OCI-LY7 (cell line): ENCODE measurements at regions not wholly inside any gene's neighbourhood (a gene's known extent, or its start where the extent isn't known, plus 50 kb on each side); places are given as distances from the start of the nearest gene placed in this dataset.

Experiments used
- CTCF ChIP-seq: fragments of 200-600 bp; sonication (generic); conservative IDR thresholded peaks from 2 replicates; pipeline ENCODE4 v1.5.1; 2014; ENCODE audit warnings: mild to moderate bottlenecking, antibody characterized with exemption, low read length, moderate library complexity, mixed read lengths
- EZH2phosphoT487 ChIP-seq: fragments of 200-600 bp; sonication (generic); IDR thresholded peaks from 2 replicates; pipeline ENCODE4 v1.6.1; 2018; ENCODE audit warnings: low read depth, borderline replicate concordance, mild to moderate bottlenecking, mixed run types, antibody characterized with exemption, low read length, moderate library complexity, mixed read lengths

GRCh38 chr6:137357948-137358266 lies 136.3 kb downstream of the OLIG3 start:
- TF ChIP-seq CTCF (no peak), EZH2phosphoT487 (no peak)
